Activated CD8-positive, alpha-beta memory T cell treated with anti-CD3 and anti-CD28 coated beads, Interleukin-2, amount 50 U/mL, for 24 hours (primary cell): ENCODE measurements at regions not wholly inside any gene's neighbourhood (a gene's known extent, or its start where the extent isn't known, plus 50 kb on each side); places are given as distances from the start of the nearest gene placed in this dataset.

Experiments
- DNase-seq: peaks from one replicate; pipeline ENCODE4 v3.0.0-alpha.2; 2020; ENCODE audit errors: extremely low read depth

DNA sequence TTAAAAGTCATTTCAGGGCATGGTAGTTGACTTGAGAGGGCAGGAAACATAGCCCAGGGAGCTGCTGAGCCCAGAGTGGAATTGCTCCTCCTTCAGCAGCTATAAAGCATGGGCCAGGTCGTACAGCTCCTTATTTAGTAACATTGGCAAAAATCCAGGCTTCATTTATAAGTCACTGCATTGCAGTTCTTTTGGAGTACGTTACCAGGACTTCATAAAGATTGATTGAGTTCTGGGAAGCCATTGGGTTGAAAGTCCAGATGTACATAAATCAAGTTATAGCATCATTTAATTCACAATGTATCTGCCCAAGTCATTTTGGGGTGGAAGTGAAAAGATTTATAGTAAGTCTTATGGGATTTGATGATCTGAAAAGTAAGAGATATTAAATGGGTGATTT is 53.0 kb upstream of the ANKEF1 start:
- DNase-seq, result no peak

DNA sequence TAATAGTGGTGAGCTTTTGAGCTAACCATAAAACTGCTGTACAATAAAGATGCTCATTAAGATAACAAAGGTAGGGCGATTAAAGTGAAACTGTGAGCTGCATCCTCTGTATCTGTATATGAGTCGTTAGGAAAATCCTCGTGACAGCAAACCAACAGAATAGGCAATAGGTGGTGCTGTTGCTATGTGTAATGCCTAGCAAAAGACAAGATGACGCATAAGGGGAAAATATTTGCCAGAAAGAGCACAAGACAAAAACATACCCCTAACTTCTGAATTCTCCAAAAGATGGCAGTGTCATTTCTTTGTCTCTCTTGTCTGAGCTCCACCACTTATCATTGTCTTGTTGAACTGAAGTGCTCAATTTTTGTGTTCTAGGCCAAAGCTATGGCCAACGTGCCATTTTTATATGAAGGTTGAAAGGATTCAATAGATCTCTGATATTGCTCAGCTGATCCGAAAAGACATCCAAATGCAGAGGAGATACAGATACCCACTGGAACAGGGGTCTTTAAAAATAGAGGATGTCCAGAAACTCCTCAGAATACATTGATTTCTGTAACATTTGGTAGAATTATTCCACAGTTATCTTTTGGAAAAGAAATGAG is 56.3 kb upstream of the ANKEF1 start:
- peak; percentile 3 for DNase-seq

DNA sequence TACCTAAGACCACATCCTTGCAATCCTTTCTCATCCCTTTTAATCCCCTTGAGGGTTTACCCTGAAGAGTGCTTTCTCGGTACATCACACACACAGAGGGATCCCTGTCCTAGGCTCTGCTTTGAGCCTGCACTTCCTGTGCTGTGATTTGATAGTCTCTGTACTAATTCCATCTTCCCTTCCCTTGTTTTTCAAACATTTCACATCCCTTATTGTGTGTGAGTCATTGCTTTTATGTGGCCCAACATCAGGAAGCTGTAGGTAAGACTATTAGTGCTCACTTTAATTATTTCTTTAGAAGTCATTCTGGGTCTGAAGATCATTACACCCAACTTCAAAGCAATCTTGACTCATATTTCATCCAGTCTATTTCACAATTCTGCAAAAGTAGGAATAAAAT is 57.2 kb upstream of the ANKEF1 start:
- DNase-seq, result no peak

DNA sequence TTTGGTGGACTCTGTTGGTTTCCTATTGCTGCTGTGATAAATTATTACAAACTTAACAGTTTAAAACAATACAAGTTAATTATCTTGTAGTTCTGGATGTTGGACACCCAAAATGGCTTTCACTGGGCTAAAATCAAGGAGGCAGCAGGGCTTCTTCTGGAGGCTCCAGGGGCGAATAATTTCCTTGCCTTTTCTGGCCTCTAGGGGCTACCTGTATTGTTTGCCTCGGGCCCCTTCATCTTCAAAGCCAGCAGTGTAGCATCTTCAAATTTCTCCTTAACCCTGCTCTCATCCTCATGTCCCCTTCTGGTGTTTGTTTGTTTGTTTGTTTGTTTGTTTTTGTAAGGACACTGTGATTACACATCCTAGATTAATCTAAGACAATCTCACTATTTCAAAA is 60.5 kb upstream of the ANKEF1 start:
- no peak for DNase-seq

DNA sequence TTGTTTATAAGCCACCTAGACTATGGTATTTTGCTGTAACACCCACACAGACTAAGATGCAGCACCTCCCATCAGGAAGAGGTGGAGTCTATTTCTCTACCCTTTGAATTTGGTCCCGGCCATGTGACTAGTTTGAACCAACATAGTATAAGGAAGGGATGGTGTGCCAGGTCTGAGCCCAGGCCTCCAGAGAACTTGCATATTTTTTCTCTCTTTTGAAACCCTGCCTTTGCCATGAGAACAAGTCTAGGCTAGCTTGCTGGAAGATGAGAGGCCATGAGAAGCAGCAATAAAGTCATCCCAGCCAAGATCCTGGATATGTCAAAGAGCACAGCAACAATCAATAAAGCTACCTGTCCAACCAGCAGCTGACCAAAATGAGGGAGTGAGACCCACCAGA is 63.0 kb upstream of the ANKEF1 start:
- no peak for DNase-seq

- no peak for DNase-seq
These were observed 65.2 kb upstream of the ANKEF1 start for GRCh38 chr20:9969626-9970025.

GRCh38 chr20:9968015-9968414 is 66.8 kb upstream of the ANKEF1 start:
- no peak for DNase-seq

DNA sequence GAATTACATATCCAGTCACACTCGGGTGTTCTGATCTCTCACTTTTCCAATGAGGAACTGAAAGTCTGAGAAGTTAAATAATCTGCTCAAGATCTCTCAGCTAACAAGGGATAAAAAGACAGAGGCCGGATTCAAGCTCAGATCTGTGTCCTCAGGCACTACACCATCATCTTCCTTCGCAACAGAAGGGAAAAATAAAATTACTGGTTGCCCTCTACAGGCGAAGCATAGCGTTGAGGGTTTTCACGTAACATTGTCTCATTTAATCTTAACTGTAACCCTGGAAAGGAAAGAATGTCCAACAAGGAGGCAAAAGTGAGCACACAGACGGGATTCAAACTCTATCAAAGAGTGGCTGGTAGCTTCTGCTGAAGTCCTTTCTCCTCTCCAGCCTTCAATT is 67.8 kb upstream of the ANKEF1 start:
- no peak for DNase-seq

- DNase-seq, result no peak
These were observed 71.8 kb upstream of the ANKEF1 start for GRCh38 chr20:9963029-9963428.

- no peak for DNase-seq
These were observed 76.1 kb upstream of the ANKEF1 start for GRCh38 chr20:9958693-9959092.

DNA sequence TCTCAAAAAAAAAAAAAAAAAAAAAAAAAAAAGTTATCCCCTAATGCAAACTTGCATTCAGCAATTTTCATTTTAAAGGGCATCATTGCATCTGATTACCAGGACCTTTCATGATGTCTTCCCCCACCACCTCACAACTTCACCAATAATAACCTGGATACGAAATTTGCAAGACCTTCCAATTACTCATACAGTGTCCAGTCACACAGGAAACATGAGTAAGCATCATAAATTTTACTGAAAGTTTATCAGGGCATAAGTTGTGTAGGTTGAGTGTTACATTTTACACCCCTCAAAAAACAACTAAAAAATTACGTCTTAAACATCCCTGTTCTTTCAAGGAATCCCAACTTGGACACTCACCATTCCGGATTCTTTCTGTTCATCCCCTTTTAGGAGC is 79.1 kb upstream of the ANKEF1 start:
- no peak for DNase-seq

DNA sequence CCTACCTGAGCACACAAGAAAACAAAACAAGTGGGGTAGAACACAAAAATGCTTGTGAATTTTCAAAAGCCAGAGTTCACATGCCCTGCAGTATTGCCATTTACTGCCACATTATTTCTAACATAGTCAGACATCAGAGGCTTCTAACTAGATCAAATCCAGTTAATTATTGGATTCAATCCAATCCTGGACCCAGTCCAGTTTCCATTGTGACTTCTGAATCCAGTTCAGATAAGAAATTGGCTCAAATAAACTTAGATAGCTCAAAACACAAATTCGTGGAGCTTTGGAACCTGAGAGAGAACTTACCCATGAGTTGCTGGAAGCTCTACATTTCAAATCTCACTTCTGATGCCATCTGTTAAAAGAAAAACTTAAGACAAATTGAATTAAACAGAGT is 85.2 kb upstream of the ANKEF1 start:
- no peak for DNase-seq

DNA sequence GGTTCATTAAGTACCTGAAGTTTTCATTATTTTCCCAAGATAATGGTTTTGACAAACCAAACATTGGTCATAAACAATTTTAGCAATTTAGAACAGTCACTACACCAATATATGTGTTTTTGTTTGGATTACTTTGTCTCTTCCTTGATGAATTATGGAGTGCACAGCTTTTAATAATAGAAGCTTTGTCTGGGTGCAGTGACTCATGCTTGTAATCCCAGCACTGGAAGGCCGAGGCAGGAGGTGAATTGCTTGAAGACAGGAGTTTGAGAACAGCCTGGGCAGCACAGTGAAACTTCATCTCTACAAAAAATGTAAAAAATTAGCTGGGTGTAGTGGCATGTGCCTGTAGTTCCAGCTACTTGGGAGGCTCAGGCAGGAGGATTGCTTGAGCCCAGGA is 89.4 kb upstream of the ANKEF1 start:
- no peak for DNase-seq

DNA sequence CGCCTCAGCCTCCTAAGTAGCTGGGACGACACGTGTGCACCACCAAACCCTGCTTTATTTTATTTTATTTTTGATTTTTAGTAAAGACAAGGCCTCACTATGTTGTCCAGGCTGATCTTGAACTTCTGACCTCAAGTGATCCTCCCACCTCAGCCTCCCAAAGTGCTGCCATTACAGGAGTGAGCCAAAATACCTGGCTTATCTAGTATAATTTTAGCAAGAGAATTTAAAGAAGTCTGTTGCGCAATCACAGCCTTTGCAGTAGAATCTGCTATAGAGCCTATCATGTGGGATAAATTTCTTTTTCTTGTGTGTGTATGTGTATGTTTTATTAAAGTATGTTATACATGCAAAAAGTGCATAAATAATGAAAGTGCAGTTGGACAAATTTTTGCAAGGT is 92.1 kb upstream of the ANKEF1 start:
- DNase-seq, result no peak

GRCh38 chr20:9940329-9940728 is 94.5 kb upstream of the ANKEF1 start:
- no peak for DNase-seq

DNA sequence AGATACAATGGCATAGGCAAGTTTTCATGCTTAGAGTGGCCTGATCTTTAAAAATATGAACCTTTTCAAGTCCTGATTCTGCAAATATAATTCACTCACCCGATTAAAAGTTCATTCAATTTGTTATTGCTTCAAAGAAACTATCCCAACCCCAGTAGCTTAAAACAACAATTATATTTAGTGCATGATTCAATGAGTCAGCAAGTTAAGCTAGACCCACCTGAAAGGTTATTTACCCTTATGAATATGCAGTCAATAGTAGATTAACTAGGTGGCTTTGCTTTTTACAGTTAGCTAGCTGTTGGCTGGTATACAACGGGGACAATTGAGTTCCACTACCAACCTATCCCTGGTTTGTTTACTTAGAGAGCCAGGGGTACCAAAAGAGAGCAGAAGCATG is 95.6 kb upstream of the ANKEF1 start:
- DNase-seq, result no peak

DNA sequence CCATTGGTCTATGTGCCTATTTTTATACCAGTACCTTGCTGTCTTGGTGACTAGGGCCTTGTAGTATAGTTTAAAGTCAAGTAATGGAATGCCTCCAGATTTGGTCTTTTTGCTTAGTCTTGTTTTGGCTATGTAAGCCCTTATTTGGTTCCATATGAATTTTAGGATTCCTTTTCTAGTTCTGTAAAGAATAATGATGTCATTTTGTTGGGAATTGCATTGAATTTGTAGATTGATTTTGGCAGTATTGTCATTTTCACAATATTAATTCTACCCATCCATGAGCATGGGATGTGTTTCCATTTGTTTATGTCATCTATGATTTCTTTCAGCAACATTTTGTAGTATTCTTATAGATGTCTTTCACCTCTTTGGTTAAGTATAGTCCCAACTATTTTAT is 96.4 kb upstream of the PAK5 start:
- no peak for DNase-seq

DNA sequence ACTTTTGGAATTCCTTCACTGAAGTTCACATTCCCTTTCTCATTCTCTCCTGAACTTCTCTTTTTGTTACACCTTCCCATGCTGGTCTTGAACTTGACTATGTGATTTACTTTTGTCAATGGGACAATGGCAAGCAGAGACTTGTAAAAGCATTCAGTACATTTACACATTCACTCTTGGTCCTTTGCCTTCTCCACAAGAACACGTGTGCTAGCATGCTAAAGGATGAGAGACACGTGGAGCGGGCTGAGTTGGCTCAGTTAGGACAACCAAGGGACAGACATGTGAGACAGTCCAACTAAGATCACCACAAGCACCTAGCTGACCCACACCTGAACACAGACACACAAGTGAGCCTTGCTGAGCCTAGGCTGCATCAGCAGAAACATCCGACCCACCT is 91.3 kb upstream of the PAK5 start:
- no peak for DNase-seq

DNA sequence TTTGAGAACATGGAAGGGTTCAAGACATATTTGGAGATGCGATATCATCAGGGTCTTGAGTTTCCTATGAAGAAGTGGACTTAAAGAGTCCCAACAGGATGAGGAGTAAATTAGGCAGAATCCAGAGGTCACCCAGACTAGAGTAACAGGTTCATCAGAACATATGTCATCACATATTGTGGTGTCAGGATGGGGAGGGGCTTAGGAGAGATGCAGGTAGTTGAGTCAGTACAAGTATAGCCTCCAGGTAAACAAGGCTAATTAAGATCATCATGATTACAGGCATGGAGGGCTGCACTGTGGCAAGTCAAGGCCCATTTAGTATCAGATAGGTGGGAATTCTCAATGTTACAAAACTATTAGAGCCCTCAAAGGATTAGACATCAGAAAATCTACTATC is 90.1 kb upstream of the PAK5 start:
- no peak for DNase-seq

GRCh38 chr20:9928281-9928737 is 89.4 kb upstream of the PAK5 start:
- no peak for DNase-seq

- DNase-seq, result no peak
These were observed 88.3 kb upstream of the PAK5 start for GRCh38 chr20:9927224-9927623.

DNA sequence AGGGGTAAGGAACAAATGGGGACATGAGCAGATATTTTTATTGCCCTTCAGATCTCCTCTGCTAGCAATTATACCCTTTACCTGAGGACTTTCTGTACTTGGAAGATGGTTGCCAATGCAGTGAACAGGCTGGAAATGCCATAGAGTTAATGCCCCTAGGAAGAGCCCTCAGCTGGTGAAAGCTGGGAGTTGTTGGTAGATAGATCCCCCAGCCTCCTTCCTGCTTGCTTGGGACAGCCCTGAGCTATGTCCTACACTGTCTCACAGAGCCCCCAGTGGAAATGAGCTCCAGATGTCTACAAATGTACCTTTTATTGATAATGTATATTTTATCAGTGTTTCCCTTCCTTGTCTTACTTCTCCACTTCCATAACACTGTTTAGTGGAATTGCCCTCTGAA is 87.6 kb upstream of the PAK5 start:
- DNase-seq, result no peak

DNA sequence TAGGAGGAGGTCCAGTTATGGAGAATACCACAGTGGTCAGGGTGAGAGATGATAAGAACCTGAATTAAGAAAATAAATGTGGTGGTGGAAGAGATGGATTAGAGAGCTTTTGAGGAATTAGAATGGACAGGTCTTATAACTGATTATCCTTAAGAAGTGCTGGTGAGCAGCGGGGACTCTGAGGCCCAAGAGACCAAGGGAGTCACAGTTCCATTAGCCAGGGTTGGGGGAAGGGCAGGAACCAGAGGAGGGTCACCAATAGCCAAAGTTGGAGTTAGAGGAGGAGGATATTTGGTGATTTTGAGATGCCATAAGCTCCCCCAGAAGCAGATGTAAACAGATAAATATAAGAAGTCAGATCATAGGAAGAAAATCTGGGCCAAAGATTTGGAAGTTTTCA is 87.1 kb upstream of the PAK5 start:
- DNase-seq, result no peak

GRCh38 chr20:9923648-9924047 is 84.8 kb upstream of the PAK5 start:
- DNase-seq, result no peak

- no peak for DNase-seq
These were observed 82.0 kb upstream of the PAK5 start for GRCh38 chr20:9920866-9921265.
